Activated CD4-positive, alpha-beta T cell treated with anti-CD3 and anti-CD28 coated beads, Interleukin-2, amount 50 U/mL, for 1 hour (primary cell): ENCODE measurements at regions not wholly inside any gene's neighbourhood (a gene's known extent, or its start where the extent isn't known, plus 50 kb on each side); places are given as distances from the start of the nearest gene placed in this dataset.

ENCODE experiments used
- DNase-seq: peaks from one replicate; pipeline ENCODE4 v3.0.0-alpha.2; 2020

- DNase-seq = no peak
These were observed 149.3 kb upstream of the CYSLTR1 start for GRCh38 chrX:78476701-78477100.

GRCh38 chrX:78456909-78457308 is 129.5 kb upstream of the CYSLTR1 start:
- DNase-seq = no peak

DNA sequence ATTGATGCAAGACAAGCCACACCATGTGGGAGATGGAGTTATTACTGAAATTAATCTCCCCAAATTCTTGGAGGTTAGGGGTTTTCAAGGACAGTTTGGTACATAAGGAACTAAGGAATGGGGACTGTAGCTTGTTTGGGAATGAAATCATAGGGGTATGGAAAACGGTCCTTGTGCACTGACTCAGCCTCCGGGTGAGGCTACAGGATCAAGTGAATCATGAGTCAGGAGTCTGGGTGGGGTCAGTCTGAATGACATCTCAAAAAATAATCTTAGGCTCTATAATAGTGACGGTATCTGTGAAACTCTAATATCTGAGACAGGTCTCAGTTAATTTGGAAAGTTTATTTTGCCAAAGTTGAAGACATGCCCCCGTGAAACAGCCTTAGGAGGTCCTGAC is 128.5 kb upstream of the CYSLTR1 start:
- no peak for DNase-seq

- no peak for DNase-seq
These were observed 124.9 kb upstream of the CYSLTR1 start for GRCh38 chrX:78452356-78452755.

- DNase-seq = no peak
These were observed 110.2 kb upstream of the CYSLTR1 start for GRCh38 chrX:78437621-78438020.

GRCh38 chrX:78429172-78429571 is 101.8 kb upstream of the CYSLTR1 start:
- DNase-seq = no peak

DNA sequence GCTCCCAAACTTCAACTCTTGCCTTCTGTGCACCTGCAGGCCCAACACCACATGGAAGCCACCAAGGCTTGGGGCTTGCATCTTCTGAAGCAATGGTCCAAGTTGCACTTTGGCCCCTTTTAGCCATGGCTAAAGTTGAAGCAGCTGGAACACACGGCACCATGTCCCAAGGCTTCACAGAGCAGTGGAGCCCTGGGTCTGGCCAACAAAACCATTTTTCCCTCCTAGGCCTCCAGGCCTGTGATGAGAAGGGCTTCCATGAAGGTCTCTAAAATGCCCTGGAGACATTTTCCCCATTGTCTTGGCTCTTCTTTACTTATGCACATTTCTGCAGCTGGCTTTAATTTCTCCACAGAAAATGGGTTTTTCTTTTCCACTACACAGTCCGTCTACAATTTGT is 61.3 kb upstream of the CYSLTR1 start:
- DNase-seq = no peak

- no peak for DNase-seq
These were observed 60.0 kb upstream of the CYSLTR1 start for GRCh38 chrX:78387364-78387763.

DNA sequence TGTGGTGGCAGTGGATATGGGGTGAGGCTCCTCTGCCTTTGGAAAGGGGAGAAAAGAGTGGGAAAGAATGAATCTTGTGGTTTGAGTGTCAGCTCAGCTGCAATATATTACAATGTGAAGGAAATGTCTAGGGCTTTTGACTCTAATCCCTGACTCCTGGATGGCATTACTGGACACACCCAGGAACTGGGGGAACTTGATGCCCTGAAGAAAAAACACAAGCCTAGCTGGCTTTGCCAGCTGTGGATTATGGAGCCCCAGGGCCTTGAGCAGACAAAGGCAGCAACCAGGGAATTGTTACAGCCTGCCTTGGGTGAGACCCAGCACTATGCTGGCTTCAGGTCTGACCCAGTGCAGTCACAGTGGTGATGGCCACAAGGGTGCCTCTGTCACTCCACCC is 57.1 kb upstream of the CYSLTR1 start:
- DNase-seq = no peak

- DNase-seq = no peak
These were observed 56.2 kb upstream of the CYSLTR1 start for GRCh38 chrX:78383594-78383993.

DNA sequence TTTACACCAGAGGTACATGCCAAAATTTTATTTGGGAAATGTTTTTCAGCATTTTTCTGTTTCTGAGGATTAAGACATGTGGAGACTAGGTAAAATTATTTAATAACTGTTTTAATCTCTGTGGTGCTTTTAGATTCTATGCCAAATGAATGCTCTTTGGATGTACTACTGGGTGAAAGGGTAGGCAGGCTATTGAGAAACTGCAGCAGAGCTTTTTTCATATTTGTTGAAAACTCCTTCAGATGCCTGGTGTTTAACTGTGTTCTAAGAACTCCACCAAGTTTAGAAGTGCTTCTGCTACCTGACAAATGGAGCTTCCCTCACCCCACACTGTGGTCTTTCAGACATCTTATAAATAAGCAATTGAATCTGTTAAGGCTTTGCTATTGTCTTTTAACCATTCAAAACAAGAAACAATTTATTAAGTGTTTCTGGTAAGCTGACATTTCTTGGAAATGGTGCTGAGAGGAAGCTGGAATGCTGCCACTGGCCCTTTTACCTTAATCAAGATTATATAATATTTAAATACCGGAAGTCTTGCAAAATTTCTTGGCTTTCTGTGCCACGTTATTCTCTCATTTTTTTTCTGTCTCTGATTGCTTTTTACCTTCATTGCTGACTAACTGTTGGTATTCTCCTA is 51.2 kb upstream of the CYSLTR1 start:
- DNase-seq = no peak
